ENCODE measurements at regions not wholly inside any gene's neighbourhood (a gene's known extent, or its start where the extent isn't known, plus 50 kb on each side); places are given as distances from the start of the nearest gene placed in this dataset.
A peak's percentile ranks its signal among the peaks of the same experiment; 100 is the strongest.

- intact Hi-C loops (cut with DNase I; ENCODE audit: low total_unique reads), result no loop called here
- no peak for TF ChIP-seq POLR2A (IDR thresholded peaks at IDR 0.05)
- TF ChIP-seq CTCF (IDR thresholded peaks at IDR 0.05), result no peak
- DNase-seq (ENCODE audit: low spot score in 2 of 2), result peak in 1 of 2 donors; percentile 42
- WGBS, 2 donors, result 87 to 91% methylated on average over 10 of the region's 10 CpGs
- no peak overlapping the region for H3K4me3 ChIP-seq (ENCODE audit: low read depth, poor library complexity, severe bottlenecking)
Measured at GRCh38 chr14:101411779-101412178, 149.5 kb upstream of the DIO3 start.

GRCh38 chr14:101412739-101413138 lies 148.6 kb upstream of the DIO3 start:
- 48 to 69% methylated on average over 5 of the region's 5 CpGs for WGBS, 2 donors
- intact Hi-C loops (cut with DNase I; ENCODE audit: low total_unique reads), result no loop called here
- TF ChIP-seq CTCF (IDR thresholded peaks at IDR 0.05) (no peak), POLR2A (IDR thresholded peaks at IDR 0.05) (no peak)
- DNase-seq (ENCODE audit: low spot score in 2 of 2), result no peak
- H3K4me3 ChIP-seq (ENCODE audit: low read depth, poor library complexity, severe bottlenecking), result no peak overlapping the region

DNA sequence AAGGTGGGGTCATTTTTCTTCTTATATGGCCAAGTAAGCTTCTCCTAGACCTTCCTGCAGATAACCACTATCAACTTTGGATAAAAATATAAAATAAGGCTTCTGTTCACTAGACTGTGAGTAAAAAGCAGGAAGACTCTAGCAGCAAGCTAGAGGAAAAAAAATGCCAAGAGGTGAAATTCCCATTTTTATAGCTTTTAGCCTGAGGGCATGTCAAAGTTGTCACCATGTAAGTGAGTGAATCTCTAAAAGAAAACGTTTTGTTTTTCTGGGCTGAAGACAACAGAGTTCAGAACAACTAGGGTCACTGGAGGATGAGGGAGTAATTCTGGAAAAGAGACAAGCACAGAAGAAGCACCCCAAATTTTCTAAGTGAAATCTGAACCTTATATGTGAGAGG lies 143.9 kb upstream of the DIO3 start:
- TF ChIP-seq CTCF (IDR thresholded peaks at IDR 0.05), result no peak
- TF ChIP-seq POLR2A (IDR thresholded peaks at IDR 0.05), result no peak
- no peak for DNase-seq (ENCODE audit: low spot score in 2 of 2)
- no peak overlapping the region for H3K4me3 ChIP-seq (ENCODE audit: low read depth, poor library complexity, severe bottlenecking)
- intact Hi-C loops (cut with DNase I; ENCODE audit: low total_unique reads), result no loop called here
- 9 to 14% methylated on average over 1 of the region's 1 CpG for WGBS, 2 donors

DNA sequence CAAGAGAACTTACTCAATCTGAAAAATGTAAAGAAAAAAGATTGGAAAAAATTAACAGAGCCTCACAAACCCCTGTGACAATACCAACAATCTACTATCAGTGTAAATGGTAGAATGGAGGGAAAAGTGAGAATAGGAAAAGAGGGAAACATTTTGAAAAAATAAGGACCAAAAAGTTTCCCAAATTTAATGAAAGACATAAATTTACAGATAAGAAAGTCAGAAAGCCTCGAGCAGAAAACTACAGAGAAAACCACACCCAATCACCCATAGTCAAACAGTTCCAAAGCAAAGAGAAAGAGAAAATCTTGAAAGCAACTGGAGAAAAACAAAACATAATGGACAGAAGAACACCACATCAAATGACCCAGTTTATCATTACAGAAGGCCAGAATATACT lies 142.7 kb upstream of the DIO3 start:
- DNase-seq (ENCODE audit: low spot score in 2 of 2), result no peak

DNA sequence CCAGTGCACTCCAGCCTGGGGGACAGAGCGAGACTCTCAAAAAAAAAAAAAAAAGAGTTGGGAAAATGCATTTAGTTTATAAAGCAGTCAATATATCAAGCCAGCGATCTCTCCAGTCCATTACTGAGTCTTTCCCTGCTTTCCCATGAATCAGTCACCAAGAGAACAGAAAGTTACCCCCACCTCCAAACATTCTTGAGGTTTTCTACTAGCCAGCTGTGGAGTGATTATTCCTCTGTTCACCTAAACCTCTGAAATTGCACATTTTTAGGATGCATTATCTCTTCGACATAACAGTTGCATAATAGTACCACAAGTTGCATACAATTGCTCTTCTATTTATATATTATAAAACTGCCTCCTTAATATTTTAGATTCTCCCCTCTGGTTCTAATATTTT lies 134.8 kb upstream of the DIO3 start:
- 80 to 91% methylated on average over 3 of the region's 3 CpGs for WGBS, 2 donors
- no peak for DNase-seq (ENCODE audit: low spot score in 2 of 2)
- H3K4me3 ChIP-seq (ENCODE audit: low read depth, poor library complexity, severe bottlenecking), result no peak overlapping the region
- TF ChIP-seq POLR2A (IDR thresholded peaks at IDR 0.05), result no peak
- no peak for TF ChIP-seq CTCF (IDR thresholded peaks at IDR 0.05)
- intact Hi-C loops (cut with DNase I; ENCODE audit: low total_unique reads), result no loop called here

More for the DNA sequence above, 142.7 kb upstream of the DIO3 start:
- intact Hi-C loops (cut with DNase I; ENCODE audit: low total_unique reads), result no loop called here
- H3K4me3 ChIP-seq (ENCODE audit: low read depth, poor library complexity, severe bottlenecking), result no peak overlapping the region
- TF ChIP-seq CTCF (IDR thresholded peaks at IDR 0.05), result no peak
- TF ChIP-seq POLR2A (IDR thresholded peaks at IDR 0.05), result no peak
- WGBS, 2 donors, result 28 to 33% methylated on average over 1 of the region's 1 CpG

- intact Hi-C loops (cut with DNase I; ENCODE audit: low total_unique reads), result no loop called here
- TF ChIP-seq POLR2A (IDR thresholded peaks at IDR 0.05) (no peak), CTCF (IDR thresholded peaks at IDR 0.05) (no peak)
- no peak overlapping the region for H3K4me3 ChIP-seq (ENCODE audit: low read depth, poor library complexity, severe bottlenecking)
- DNase-seq (ENCODE audit: low spot score in 2 of 2), result no peak
- WGBS, 2 donors, result 96 to 100% methylated on average over 1 of the region's 1 CpG
Measured at GRCh38 chr14:101428409-101428808, 132.9 kb upstream of the DIO3 start.
